WTC11 (cell line): ENCODE measurements at regions not wholly inside any gene's neighbourhood (a gene's known extent, or its start where the extent isn't known, plus 50 kb on each side); places are given as distances from the start of the nearest gene placed in this dataset.

Source experiments
- CREB1 ChIP-seq: sonication (generic); formaldehyde crosslinking; IDR thresholded peaks from 2 replicates; pipeline ENCODE4 v1.8.0; 2023; ENCODE audit warnings: mild to moderate bottlenecking, missing genetic modification reagents
- CTCF ChIP-seq: fragments of 200-600 bp; IDR thresholded peaks from 2 replicates; pipeline ENCODE4 v1.8.0; 2022; ENCODE audit warnings: antibody characterized with exemption
- GABPB1 ChIP-seq: sonication (generic); formaldehyde crosslinking; IDR thresholded peaks from 2 replicates; pipeline ENCODE4 v1.8.1; 2023; ENCODE audit warnings: mild to moderate bottlenecking, missing genetic modification reagents
- IRF2 ChIP-seq: sonication (generic); formaldehyde crosslinking; IDR thresholded peaks from 2 replicates; pipeline ENCODE4 v1.8.0; 2022; ENCODE audit warnings: low read depth, missing genetic modification reagents, borderline replicate concordance
- JUN ChIP-seq: sonication (generic); formaldehyde crosslinking; IDR thresholded peaks from 2 replicates; pipeline ENCODE4 v1.8.0; 2023; ENCODE audit warnings: mild to moderate bottlenecking, missing genetic modification reagents
- KAT7 ChIP-seq: sonication (generic); formaldehyde crosslinking; IDR thresholded peaks from 2 replicates; pipeline ENCODE4 v1.8.1; 2023; ENCODE audit warnings: missing genetic modification reagents, mild to moderate bottlenecking, borderline replicate concordance
- NR2C2 ChIP-seq: sonication (generic); formaldehyde crosslinking; IDR thresholded peaks from 2 replicates; pipeline ENCODE4 v1.8.0; 2022; ENCODE audit warnings: mild to moderate bottlenecking, missing genetic modification reagents
- SP1 ChIP-seq: sonication (generic); formaldehyde crosslinking; conservative IDR thresholded peaks from 2 replicates; pipeline ENCODE4 v1.8.1; 2022; ENCODE audit warnings: missing genetic modification reagents
- ZNF121 ChIP-seq: sonication (generic); formaldehyde crosslinking; IDR thresholded peaks from 2 replicates; pipeline ENCODE4 v1.8.0; 2023; ENCODE audit warnings: missing genetic modification reagents
- TF ChIP-seq, protein P1 (sequence below): sonication (generic); formaldehyde crosslinking; IDR thresholded peaks from 2 replicates; pipeline ENCODE4 v1.8.0; 2022; ENCODE audit warnings: mild to moderate bottlenecking, missing genetic modification reagents
- TF ChIP-seq, protein P2 (sequence below): sonication (generic); formaldehyde crosslinking; IDR thresholded peaks from 2 replicates; pipeline ENCODE4 v1.8.1; 2023; ENCODE audit warnings: mild to moderate bottlenecking, missing genetic modification reagents

DNA sequence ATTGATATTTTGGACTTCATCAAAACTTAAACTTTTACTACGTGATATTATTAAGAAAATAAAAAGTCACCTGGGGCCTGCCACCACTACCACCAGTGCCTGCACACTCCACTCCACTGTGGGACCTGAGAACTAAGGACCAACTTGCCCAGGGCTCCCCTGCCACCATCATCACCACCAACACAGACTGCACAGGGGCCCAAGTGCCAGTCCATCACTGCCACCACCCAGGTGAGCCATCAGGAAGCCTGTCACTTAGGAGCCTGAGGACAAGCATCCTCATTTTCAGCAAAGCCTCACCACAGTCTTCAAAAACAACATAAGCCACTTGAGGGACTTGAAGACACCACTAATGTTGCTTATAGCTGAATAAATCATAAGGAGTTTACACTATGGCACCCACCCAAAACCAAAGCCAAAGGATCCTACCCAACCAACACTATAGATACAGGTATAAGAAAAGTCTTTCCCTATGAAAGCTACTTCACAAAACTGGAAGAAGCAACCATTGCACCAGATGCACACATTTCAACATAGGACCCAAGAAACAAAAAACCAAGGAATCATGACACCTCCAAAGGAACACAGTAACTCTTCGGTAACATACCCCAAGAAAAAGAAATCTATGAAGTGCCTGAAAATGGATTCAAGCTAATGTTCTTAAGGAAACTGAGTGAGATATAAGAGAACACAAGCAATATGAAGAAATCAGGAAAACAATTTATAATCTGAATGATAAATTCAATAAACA, 73.6 kb upstream of the GNAZ start:
- no peak for TF ChIP-seq GABPB1
- no peak for TF ChIP-seq CTCF
- no peak for TF ChIP-seq JUN (CRISPR knock-in tag)
- TF ChIP-seq ZNF121 (CRISPR knock-in tag), result no peak
- no peak for TF ChIP-seq KAT7 (CRISPR knock-in tag)
- no peak for TF ChIP-seq CREB1 (CRISPR knock-in tag)
- TF ChIP-seq, protein P1, sequence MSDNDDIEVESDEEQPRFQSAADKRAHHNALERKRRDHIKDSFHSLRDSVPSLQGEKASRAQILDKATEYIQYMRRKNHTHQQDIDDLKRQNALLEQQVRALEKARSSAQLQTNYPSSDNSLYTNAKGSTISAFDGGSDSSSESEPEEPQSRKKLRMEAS (CRISPR knock-in tag), result no peak
- TF ChIP-seq, protein P2, sequence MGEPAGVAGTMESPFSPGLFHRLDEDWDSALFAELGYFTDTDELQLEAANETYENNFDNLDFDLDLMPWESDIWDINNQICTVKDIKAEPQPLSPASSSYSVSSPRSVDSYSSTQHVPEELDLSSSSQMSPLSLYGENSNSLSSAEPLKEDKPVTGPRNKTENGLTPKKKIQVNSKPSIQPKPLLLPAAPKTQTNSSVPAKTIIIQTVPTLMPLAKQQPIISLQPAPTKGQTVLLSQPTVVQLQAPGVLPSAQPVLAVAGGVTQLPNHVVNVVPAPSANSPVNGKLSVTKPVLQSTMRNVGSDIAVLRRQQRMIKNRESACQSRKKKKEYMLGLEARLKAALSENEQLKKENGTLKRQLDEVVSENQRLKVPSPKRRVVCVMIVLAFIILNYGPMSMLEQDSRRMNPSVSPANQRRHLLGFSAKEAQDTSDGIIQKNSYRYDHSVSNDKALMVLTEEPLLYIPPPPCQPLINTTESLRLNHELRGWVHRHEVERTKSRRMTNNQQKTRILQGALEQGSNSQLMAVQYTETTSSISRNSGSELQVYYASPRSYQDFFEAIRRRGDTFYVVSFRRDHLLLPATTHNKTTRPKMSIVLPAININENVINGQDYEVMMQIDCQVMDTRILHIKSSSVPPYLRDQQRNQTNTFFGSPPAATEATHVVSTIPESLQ (CRISPR knock-in tag), result no peak
- no peak for TF ChIP-seq IRF2
- TF ChIP-seq NR2C2 (CRISPR knock-in tag), result no peak
- TF ChIP-seq SP1, result no peak
